ENCODE measurements at regions not wholly inside any gene's neighbourhood (a gene's known extent, or its start where the extent isn't known, plus 50 kb on each side); places are given as distances from the start of the nearest gene placed in this dataset.
"Not testable (repeated sequence)": the region's sequence is repeated elsewhere in the genome, so short reads cannot be mapped to it uniquely, and the experiment has no call there.

DNA sequence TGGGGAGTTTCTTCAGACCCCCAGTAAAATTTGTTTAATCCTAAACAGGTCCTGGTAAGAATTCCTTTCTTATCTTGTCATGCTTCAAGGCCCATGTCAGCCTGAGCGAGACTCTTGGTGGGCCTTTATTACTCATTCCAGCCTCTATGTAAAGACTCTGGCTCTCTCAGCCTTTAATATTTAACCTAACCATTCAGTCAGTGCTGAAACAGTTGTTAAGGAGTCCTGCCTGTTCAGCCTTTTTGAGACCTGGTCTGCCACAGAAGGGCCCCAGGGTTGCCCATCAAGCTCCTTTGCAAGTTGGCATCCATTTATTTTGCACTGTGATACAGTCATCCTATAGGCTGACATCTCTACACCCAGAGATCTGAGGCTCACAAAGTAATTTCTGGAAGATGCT is 107.7 kb upstream of the VANGL1 start:
- DNase-seq (ENCODE audit: low read depth in 2 of 2), result no peak

GRCh38 chr1:115531631-115532264 is 110.0 kb upstream of the VANGL1 start:
- no peak for DNase-seq (ENCODE audit: low read depth in 2 of 2)

- no peak for DNase-seq (ENCODE audit: low read depth in 2 of 2)
These were observed 111.4 kb upstream of the VANGL1 start for GRCh38 chr1:115530407-115530806.

GRCh38 chr1:115529216-115529897 is 112.4 kb upstream of the VANGL1 start:
- DNase-seq (ENCODE audit: low read depth in 2 of 2), result no peak

GRCh38 chr1:115528336-115528735 is 113.4 kb upstream of the VANGL1 start:
- not testable (repeated sequence) for DNase-seq (ENCODE audit: low read depth in 2 of 2)

DNA sequence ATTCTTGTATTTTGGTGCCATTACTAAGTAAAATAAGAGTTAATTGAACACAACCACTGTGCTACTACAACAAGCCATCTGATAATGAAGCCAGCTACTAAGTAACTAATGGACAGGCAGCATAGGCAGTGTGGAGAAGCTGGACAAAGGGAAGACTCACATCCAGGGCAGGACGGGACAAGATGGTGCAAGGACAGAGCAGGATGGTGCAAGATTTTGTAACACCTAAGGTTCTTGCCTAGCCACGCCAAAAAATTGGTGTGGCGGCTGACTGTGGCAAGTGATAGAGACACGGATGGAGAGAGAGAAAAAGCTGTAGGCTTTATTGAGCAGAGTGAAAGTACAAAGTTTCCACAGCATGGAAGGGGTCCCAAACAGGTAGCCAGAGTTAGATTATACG is 114.0 kb upstream of the VANGL1 start:
- DNase-seq (ENCODE audit: low read depth in 2 of 2), result no peak

DNA sequence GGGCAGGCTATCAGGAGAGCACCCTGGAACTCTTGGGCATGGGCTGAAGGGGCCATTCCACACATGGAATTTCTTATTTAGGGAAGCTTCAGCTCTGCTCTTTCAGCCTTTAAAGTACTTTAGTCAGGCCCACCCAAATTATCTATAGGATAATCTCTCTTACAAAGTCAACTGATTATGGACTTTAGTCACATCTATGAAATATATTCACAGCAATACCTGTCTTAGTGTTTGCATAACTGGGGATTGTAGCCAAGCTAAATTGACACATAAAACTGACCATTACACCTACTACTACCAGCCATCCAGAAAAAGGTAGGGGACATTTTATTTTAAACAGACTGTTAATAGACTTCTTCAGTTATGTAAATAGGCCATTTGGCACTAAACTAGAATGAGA is 114.9 kb upstream of the VANGL1 start:
- DNase-seq (ENCODE audit: low read depth in 2 of 2), result no peak

GRCh38 chr1:115524236-115524635 is 117.5 kb upstream of the VANGL1 start:
- no peak for DNase-seq (ENCODE audit: low read depth in 2 of 2)

- no peak for DNase-seq (ENCODE audit: low read depth in 2 of 2)
These were observed 119.4 kb upstream of the VANGL1 start for GRCh38 chr1:115522386-115522785.

DNA sequence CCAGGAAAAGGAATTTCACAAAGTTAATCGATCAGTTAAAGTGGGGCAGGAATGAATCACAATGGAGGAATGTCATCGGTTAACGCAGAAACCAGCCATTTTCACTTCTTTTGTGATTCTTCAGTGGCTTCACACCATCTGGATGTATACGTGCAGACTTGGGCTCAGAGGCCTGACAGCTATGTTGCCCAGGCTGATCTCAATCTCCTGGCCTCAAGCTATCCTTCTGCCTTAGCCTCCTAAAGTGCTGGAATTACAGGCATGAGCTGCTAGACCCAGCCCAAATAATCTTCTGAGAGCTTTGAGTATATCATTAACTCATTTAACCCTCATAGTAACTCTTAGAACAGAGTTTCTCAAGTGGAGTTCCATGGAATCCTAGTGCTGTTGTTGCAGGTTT is 126.5 kb upstream of the VANGL1 start:
- no peak for DNase-seq (ENCODE audit: low read depth in 2 of 2)

DNA sequence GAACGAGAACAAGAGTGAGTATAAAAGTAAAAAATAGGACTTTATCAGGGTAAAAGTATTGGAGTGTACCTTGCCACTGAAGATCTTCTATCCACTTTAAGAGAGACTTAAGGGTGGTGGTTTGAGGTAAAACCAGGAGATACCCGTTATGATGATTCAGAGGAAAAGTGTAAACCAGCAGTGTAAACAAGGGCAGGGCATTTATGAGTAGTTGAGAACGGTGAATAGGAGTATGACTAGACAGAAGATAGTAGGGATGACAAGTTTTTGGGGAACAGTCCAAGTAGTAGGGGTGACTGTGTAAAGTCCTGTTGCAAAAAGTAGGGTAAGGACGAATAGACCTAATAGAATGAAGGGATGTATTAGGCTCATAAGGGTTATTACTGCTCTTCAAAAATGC is 131.5 kb upstream of the VANGL1 start:
- DNase-seq (ENCODE audit: low read depth in 2 of 2), result not testable (repeated sequence)

GRCh38 chr1:115507901-115508300 is 133.9 kb upstream of the VANGL1 start:
- DNase-seq (ENCODE audit: low read depth in 2 of 2), result no peak

- DNase-seq (ENCODE audit: low read depth in 2 of 2), result no peak
These were observed 134.7 kb upstream of the VANGL1 start for GRCh38 chr1:115506924-115507589.

GRCh38 chr1:115506518-115506917 is 135.3 kb upstream of the VANGL1 start:
- no peak for DNase-seq (ENCODE audit: low read depth in 2 of 2)

GRCh38 chr1:115505148-115505571 is 136.6 kb upstream of the VANGL1 start:
- DNase-seq (ENCODE audit: low read depth in 2 of 2), result no peak

DNA sequence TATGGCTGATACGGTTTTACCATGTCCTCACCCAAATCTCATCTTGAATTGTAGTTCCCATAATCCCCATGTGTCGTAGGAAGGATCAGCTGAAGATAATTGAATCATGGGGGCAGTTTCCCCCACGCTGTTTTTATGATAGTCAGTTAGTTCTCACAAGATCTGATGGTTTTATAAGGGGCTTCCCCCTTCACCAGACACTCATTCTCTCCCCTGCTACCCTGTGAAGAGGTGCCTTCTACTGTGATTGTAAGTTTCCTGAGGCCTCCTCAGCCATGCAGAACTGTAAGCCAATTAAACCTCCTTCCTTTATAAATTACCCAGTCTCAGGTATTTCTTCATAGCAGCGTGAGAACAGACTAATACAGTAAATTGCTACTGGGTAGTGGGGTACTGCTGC is 139.6 kb upstream of the VANGL1 start:
- not testable (repeated sequence) for DNase-seq (ENCODE audit: low read depth in 2 of 2)

- no peak for DNase-seq (ENCODE audit: low read depth in 2 of 2)
These were observed 140.3 kb upstream of the VANGL1 start for GRCh38 chr1:115501476-115501875.

GRCh38 chr1:115499253-115499652 is 142.5 kb upstream of the VANGL1 start:
- DNase-seq (ENCODE audit: low read depth in 2 of 2), result no peak

DNA sequence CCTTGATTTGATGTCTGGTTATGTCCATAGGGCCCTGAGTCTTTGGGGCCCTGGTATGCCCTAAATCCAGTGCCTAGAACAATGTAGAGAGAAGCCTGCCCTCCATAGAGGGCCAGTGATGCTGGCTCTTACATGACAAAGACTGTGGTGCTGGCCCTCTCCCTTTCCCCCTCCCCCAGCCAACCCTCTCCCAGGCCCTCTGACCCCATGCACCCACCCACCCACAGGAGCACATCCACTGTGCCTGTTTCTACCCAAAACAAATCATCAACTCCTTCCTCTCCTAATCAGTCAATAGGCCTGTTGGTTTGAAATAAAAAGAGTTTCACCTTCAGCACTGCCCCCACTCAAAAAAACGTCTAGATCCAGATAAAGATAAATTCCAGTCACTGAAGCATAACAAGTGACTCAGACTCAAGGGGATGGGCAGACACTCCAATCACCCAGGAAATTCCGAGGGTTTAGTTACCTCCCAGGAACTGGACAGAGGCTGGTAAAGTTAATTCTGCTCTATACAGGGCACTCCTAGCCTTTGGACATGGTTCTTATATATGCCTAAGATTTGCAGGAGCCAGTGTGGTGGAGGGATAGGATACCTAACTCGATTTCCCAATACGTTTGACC is 144.8 kb upstream of the VANGL1 start:
- DNase-seq (ENCODE audit: low read depth in 2 of 2), result no peak

GRCh38 chr1:115495625-115496024 is 146.1 kb upstream of the VANGL1 start:
- DNase-seq (ENCODE audit: low read depth in 2 of 2), result no peak

DNA sequence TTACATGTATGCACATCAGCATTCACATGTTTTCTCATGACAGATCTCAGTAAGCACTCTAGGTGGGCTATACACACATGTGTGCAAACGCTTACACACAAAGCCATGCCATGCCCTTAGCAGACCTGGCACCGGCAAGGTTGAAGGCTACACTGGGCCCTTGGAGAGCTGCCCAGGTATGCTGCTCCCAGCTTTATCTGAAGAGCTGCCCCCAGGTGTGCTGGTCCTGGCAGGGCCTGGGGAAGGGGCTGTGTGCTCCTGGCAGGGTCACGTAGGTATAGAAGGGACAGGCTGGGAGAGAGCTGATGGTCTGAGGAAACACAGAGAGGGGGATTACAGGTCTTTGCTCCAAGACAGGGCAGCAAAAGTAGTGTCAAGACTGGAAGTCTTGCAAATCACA is 146.7 kb upstream of the VANGL1 start:
- DNase-seq (ENCODE audit: low read depth in 2 of 2), result no peak

GRCh38 chr1:115493834-115494233 is 147.9 kb upstream of the VANGL1 start:
- no peak for DNase-seq (ENCODE audit: low read depth in 2 of 2)

GRCh38 chr1:115492880-115493279 is 148.9 kb upstream of the VANGL1 start:
- no peak for DNase-seq (ENCODE audit: low read depth in 2 of 2)
